ENCODE measurements at regions not wholly inside any gene's neighbourhood (a gene's known extent, or its start where the extent isn't known, plus 50 kb on each side); places are given as distances from the start of the nearest gene placed in this dataset.

- H3K36me3 ChIP-seq (ENCODE audit: low read depth): no peaks in the 10 kb centered on the region
- intact Hi-C loops (cut with micrococcal nuclease; ENCODE audit: unreplicated experiment): no loop called here
- no peaks in the 10 kb centered on the region for H3K79me2 ChIP-seq (ENCODE audit: low read depth)
- no peak for TF ChIP-seq EZH2 (IDR thresholded peaks at IDR 0.05; ENCODE audit: low read depth)
- TF ChIP-seq CTCF (conservative IDR thresholded peaks at IDR 0.05): no peak
- ChIA-PET CTCF (no interaction called here), POLR2A (ENCODE audit: unreplicated experiment) (no interaction called here)
- H3K27ac ChIP-seq: no peak overlapping the region
- no TSS peak for BruUV-seq (replicated peaks)
- no peak overlapping the region for H2AFZ ChIP-seq
- no peaks in the 10 kb centered on the region for H3F3A ChIP-seq (ENCODE audit: insufficient read depth, low read depth)
- DNase-seq: no peak
- no peak overlapping the region for H3K4me2 ChIP-seq
- no peaks in the 10 kb centered on the region for H3K27me3 ChIP-seq (ENCODE audit: insufficient read depth, low read depth)
- no peak overlapping the region for H3K4me3 ChIP-seq
- no peaks in the 10 kb centered on the region for H4K20me1 ChIP-seq (ENCODE audit: insufficient read depth)
- no peaks in the 10 kb centered on the region for H3K9me2 ChIP-seq (ENCODE audit: insufficient read depth)
- no peaks in the 10 kb centered on the region for H3K9me3 ChIP-seq (ENCODE audit: insufficient read depth, low read depth)
- no peaks in the 10 kb centered on the region for H3K4me1 ChIP-seq (replicated peaks; ENCODE audit: insufficient read depth)
Measured at GRCh38 chr14:22505697-22506377, 83.2 kb downstream of the DAD1 start.

GRCh38 chr14:22505309-22505696, 83.7 kb downstream of the DAD1 start:
- Histone ChIP-seq H2AFZ (no peak overlapping the region), H3K9me2 (ENCODE audit: insufficient read depth) (no peaks in the 10 kb centered on the region), H3K36me3 (ENCODE audit: low read depth) (no peaks in the 10 kb centered on the region), H3K27me3 (ENCODE audit: insufficient read depth, low read depth) (no peaks in the 10 kb centered on the region), H3K9me3 (ENCODE audit: insufficient read depth, low read depth) (no peaks in the 10 kb centered on the region), H3K79me2 (ENCODE audit: low read depth) (no peaks in the 10 kb centered on the region), H3K4me3 (no peak overlapping the region), H3K4me2 (no peak overlapping the region), H3K27ac (no peak overlapping the region), H3F3A (ENCODE audit: insufficient read depth, low read depth) (no peaks in the 10 kb centered on the region), H4K20me1 (ENCODE audit: insufficient read depth) (no peaks in the 10 kb centered on the region), H3K4me1 (replicated peaks; ENCODE audit: insufficient read depth) (no peaks in the 10 kb centered on the region)
- intact Hi-C loops (cut with micrococcal nuclease; ENCODE audit: unreplicated experiment): no loop called here
- TF ChIP-seq CTCF (conservative IDR thresholded peaks at IDR 0.05) (no peak), EZH2 (IDR thresholded peaks at IDR 0.05; ENCODE audit: low read depth) (no peak)
- BruUV-seq (replicated peaks): no TSS peak
- ChIA-PET CTCF (no interaction called here), POLR2A (ENCODE audit: unreplicated experiment) (no interaction called here)
- no peak for DNase-seq

- no peaks in the 10 kb centered on the region for H3F3A ChIP-seq (ENCODE audit: insufficient read depth, low read depth)
- no peaks in the 10 kb centered on the region for H4K20me1 ChIP-seq (ENCODE audit: insufficient read depth)
- H3K9me2 ChIP-seq (ENCODE audit: insufficient read depth): no peaks in the 10 kb centered on the region
- TF ChIP-seq CTCF (conservative IDR thresholded peaks at IDR 0.05) (no peak), EZH2 (IDR thresholded peaks at IDR 0.05; ENCODE audit: low read depth) (no peak)
- no peak for DNase-seq
- H3K4me3 ChIP-seq: no peak overlapping the region
- ChIA-PET POLR2A (ENCODE audit: unreplicated experiment) (no interaction called here), CTCF (no interaction called here)
- no peaks in the 10 kb centered on the region for H3K9me3 ChIP-seq (ENCODE audit: insufficient read depth, low read depth)
- H3K27me3 ChIP-seq (ENCODE audit: insufficient read depth, low read depth): no peaks in the 10 kb centered on the region
- H3K4me2 ChIP-seq: no peak overlapping the region
- no peaks in the 10 kb centered on the region for H3K4me1 ChIP-seq (replicated peaks; ENCODE audit: insufficient read depth)
- no peaks in the 10 kb centered on the region for H3K36me3 ChIP-seq (ENCODE audit: low read depth)
- no peak overlapping the region for H3K27ac ChIP-seq
- no peak overlapping the region for H2AFZ ChIP-seq
- intact Hi-C loops (cut with micrococcal nuclease; ENCODE audit: unreplicated experiment): no loop called here
- BruUV-seq (replicated peaks): no TSS peak
- no peaks in the 10 kb centered on the region for H3K79me2 ChIP-seq (ENCODE audit: low read depth)
Measured at GRCh38 chr14:22502551-22502950, 86.5 kb downstream of the DAD1 start.

Data from PC-9 (cell line).